ENCODE measurements at regions not wholly inside any gene's neighbourhood (a gene's known extent, or its start where the extent isn't known, plus 50 kb on each side); places are given as distances from the start of the nearest gene placed in this dataset.

- H3K4me3 ChIP-seq (ENCODE audit: low read depth, poor library complexity, severe bottlenecking), result no peak overlapping the region
- no peak for DNase-seq (ENCODE audit: low spot score in 2 of 2)
- intact Hi-C loops (cut with DNase I; ENCODE audit: low total_unique reads), result no loop called here
- 58 to 59% methylated on average over 1 of the region's 1 CpG for WGBS, 2 donors
- no peak for TF ChIP-seq CTCF (IDR thresholded peaks at IDR 0.05)
- TF ChIP-seq POLR2A (IDR thresholded peaks at IDR 0.05), result no peak
Observed at GRCh38 chr5:152016421-152016820, 91.8 kb upstream of the GLRA1 start.

GRCh38 chr5:152007653-152008335, 83.1 kb upstream of the GLRA1 start:
- WGBS, 2 donors, result 8 to 13% methylated on average over 3 of the region's 3 CpGs
- no peak for DNase-seq (ENCODE audit: low spot score in 2 of 2)
- TF ChIP-seq CTCF (IDR thresholded peaks at IDR 0.05) (no peak), POLR2A (IDR thresholded peaks at IDR 0.05) (no peak)
- intact Hi-C loops (cut with DNase I; ENCODE audit: low total_unique reads), result no loop called here
- no peak overlapping the region for H3K4me3 ChIP-seq (ENCODE audit: low read depth, poor library complexity, severe bottlenecking)

GRCh38 chr5:152004095-152004494, 79.4 kb upstream of the GLRA1 start:
- 91 to 93% methylated on average over 13 of the region's 13 CpGs for WGBS, 2 donors
- intact Hi-C loops (cut with DNase I; ENCODE audit: low total_unique reads), result no loop called here
- no peak overlapping the region for H3K4me3 ChIP-seq (ENCODE audit: low read depth, poor library complexity, severe bottlenecking)
- TF ChIP-seq POLR2A (IDR thresholded peaks at IDR 0.05) (no peak), CTCF (IDR thresholded peaks at IDR 0.05) (no peak)
- no peak for DNase-seq (ENCODE audit: low spot score in 2 of 2)
